HG02885 (cell line): ENCODE measurements at regions not wholly inside any gene's neighbourhood (a gene's known extent, or its start where the extent isn't known, plus 50 kb on each side); places are given as distances from the start of the nearest gene placed in this dataset.
"Not testable (repeated sequence)": the region's sequence is repeated elsewhere in the genome, so short reads cannot be mapped to it uniquely, and the experiment has no call there.

Source experiments
- ATAC-seq: cut with Tn5 transposase; IDR thresholded peaks from one replicate; pipeline ENCODE4 v1.9.1; 2021; ENCODE audit warnings: mild to moderate bottlenecking; ENCODE audit not compliant: unreplicated experiment, poor library complexity

- no peak for ATAC-seq
These were observed 95.0 kb upstream of the TBL1X start for GRCh38 chrX:9369802-9370291.

- no peak for ATAC-seq
These were observed 94.0 kb upstream of the TBL1X start for GRCh38 chrX:9370893-9371292.

DNA sequence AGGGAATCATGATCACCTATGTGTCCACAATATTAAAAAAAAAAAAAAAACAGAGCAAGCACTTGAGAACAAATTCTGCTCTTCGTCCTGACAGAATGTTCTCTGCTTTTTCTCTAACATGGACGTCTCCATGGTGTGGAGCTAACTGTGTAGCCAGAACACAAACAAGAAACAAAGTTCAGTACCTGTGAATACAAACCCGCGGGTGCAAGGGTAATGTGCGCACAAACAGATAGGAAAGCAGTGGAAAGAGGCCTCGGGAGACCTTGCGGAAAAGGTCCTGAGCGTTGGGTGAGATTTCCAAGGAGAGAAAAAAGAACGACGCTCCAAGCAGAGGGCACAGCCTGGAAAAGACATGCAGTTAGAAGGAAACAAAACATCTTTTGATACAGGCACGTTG, 92.0 kb upstream of the TBL1X start:
- ATAC-seq, result no peak

DNA sequence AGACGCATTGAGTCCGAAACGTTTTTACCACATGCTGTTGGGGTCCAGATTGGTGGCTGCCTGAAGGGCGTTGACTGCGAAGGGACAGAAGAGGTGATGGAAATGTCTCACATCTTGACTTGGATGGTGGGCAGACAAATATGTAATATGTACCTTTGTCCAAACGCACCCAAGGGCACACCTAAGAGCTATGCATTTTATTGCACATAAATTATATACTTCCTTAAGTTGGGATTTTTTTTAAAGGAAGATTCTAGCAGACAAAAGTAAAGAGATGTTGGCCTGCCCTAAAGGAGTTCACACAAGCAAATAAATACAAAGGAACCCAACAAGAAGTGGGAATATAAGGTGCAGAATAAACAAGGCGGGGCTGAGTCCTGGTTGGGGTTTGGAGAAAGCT, 91.1 kb upstream of the TBL1X start:
- ATAC-seq, result no peak

DNA sequence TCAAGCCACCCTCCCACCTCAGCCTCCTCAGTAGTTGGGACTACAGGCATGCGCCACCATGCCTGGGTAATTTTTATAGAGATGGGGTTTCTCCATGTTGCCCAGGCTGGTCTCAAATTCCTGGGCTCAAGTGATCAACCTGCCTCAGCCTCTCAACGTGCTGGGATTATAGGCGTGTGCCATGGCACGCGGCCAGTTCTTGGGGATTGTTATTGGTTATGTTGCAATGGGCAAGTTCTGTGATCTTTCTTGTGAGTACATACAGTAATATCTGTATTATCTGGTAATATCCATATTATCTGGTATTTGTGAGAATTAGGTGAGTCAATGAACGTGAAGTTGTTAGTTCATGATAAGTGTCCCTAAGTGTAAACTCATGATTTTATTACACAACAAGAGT, 90.3 kb upstream of the TBL1X start:
- ATAC-seq, result no peak

DNA sequence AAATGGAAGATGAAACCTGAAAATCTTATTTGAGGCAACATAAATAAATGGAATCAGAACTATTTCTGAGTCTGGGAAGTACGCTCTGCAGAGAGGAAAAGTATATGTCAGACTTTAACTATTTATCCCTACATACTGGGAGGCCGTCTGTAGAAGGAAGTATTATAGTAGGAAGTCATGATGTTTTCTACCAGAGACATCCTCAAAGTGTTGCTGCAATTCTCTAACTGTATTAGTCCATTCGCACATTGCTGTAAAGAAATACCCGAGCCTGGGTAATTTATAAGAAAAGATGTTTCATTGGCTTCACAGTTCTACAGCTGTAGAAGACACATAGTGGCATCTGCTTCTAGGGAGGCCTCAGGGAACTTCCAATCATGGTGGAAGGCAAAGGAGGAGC, 88.7 kb upstream of the TBL1X start:
- ATAC-seq, result no peak

- ATAC-seq, result not testable (repeated sequence)
These were observed 87.6 kb upstream of the TBL1X start for GRCh38 chrX:9377216-9377615.

GRCh38 chrX:9378980-9379696, 85.7 kb upstream of the TBL1X start:
- no peak for ATAC-seq

DNA sequence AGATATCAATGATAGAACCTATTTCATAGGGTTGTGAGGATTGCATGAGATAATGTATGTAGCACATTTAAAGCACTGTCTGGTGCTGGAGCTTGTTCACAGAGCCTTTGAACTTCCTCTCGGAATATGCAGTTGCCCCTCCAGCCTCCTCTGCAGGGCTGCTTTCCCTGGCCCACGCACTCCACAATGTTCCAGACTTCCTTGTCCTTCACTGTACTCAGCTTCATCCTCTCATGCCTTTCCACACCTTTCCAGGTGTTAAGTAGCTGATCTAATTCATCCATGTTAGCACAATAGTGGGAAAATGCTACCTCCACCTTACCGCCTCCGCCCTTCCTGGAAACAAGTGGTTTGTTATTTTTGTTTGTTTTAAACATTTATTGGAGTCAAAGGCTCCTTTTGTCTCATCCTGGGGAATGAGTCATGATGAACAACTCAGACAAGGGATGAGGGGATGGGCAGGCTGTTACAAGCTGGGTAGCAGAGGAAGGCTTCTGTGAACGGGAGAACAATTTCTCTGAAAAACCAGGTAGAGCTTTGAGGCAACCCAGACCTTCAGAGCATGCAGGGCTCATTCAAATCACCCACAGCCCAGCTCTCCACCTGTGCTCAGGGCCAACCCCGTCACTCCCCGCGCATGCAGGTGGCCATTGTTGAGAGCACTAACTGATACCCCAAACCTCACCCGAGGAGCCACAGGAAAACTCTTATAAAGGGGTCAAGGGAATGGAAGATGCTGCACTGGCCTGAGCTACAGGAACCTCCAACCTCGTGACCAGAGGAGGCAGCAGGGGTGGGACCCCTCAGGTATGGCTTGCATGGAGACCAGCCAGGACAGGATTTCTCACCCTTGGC, 84.9 kb upstream of the TBL1X start:
- no peak for ATAC-seq

GRCh38 chrX:9383655-9384054, 81.2 kb upstream of the TBL1X start:
- no peak for ATAC-seq

GRCh38 chrX:9388450-9388849, 76.4 kb upstream of the TBL1X start:
- no peak for ATAC-seq

- no peak for ATAC-seq
These were observed 74.7 kb upstream of the TBL1X start for GRCh38 chrX:9390121-9390520.

DNA sequence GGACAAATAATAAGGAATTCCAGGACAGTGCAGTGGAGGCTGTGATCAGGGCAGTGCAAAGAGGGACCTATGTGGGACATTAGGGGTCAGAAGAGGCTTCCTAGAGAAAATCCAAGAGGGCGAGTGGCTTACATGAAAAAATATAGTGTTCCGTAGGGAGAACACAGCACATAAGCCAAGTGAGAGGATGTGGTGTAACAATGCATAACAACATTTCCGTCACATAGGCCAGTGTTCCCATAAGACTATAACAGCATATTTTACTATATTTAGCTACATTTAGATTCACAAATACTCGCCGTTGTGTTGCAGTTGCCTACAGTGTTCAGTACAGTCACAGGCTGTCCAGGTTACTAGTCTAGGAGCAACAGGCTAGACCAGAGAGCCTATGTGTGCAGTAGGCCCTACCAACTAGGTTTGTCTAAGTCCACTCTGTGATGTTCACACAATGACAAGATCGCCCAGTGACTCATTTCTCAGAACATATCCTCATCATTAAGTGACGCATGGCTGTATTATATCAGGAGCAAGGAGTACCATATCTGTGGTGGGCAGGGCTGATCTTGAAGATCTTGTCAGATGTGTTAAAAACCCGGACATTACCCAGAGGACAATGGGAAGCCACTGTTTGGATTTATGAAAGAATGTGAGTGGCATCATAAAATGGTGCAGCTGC, 74.0 kb upstream of the TBL1X start:
- ATAC-seq, result no peak

- no peak for ATAC-seq
These were observed 72.4 kb upstream of the TBL1X start for GRCh38 chrX:9392445-9392844.

DNA sequence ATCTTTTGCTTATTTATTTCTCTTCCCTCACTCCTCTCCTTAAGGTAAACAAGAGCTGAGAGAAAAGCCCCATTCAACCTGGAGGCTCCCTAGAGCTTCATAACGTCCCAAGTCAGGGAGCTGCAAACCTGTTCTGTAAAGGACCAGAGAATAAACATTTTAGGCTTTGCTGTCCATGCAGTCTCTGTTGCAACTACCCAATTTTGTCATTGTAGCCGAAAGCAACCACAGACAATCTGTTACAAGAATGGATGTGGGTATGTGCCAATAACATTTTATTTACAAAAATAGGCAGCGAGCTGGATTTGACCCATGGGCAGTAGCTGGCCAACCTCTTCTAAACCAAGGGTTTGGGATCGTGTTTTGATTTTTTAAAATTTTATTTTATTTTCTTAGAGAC, 71.3 kb upstream of the TBL1X start:
- ATAC-seq, result no peak

DNA sequence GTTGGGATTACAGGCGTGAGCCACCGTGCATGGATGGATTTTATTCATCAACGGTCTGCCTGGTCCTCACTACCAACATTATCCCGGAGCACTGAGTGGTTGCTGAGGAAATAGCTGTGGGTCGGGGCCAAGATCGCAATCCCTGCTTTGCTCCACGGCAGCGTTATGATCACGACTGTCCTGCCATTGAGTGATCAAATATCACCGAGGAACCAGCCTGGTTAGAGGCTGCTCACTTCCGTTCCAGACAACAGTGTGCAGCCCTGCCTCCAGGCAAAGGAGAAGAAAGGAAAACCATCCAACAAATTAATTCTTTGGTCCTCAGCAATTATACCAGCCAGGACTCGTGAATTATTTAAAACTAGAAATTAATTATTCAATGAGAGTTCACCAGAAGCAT, 70.6 kb upstream of the TBL1X start:
- no peak for ATAC-seq

GRCh38 chrX:9396930-9397329, 67.9 kb upstream of the TBL1X start:
- no peak for ATAC-seq

GRCh38 chrX:9401051-9401450, 63.8 kb upstream of the TBL1X start:
- ATAC-seq, result no peak

- no peak for ATAC-seq
These were observed 61.5 kb upstream of the TBL1X start for GRCh38 chrX:9403374-9403773.

GRCh38 chrX:9405635-9406034, 59.2 kb upstream of the TBL1X start:
- not testable (repeated sequence) for ATAC-seq

DNA sequence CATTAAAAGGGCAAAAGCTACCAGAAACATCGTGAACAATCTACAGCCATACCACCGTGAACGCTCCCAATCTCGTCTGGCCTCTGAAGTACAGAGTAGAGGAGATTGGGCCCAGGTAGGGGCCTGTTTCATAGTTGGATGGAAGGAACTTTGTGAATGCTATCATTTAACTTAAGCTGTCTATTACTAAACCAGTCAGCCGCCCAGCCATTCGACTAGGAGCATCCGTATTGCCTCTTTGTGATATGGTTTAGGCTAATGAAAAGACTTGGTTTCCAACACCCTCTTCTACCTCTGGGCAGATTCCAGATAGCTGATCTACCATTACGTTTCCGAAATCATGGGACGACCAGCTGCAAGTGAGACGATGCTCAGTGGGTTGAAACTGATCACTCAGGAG, 54.0 kb upstream of the TBL1X start:
- ATAC-seq, result not testable (repeated sequence)
